Gastrocnemius medialis (tissue), 4 donors: ENCODE measurements at regions not wholly inside any gene's neighbourhood (a gene's known extent, or its start where the extent isn't known, plus 50 kb on each side); places are given as distances from the start of the nearest gene placed in this dataset.
"Not testable (repeated sequence)": the region's sequence is repeated elsewhere in the genome, so short reads cannot be mapped to it uniquely, and the experiment has no call there.

Source experiments
- POLR2A ChIP-seq, 2 donors: fragments of 450-650 bp; IDR thresholded peaks; one replicate each; pipeline ENCODE4 v1.6.1; 2017; ENCODE audit warnings: antibody characterized with exemption in 2 of 2, mild to moderate bottlenecking in 2 of 2, moderate library complexity in 2 of 2
- TF ChIP-seq, protein P1 (sequence below), 5 experiments: fragments of 450-650 bp in 3 of 5; fragments of 200-600 bp in 2 of 5; sonication (generic) in 2 of 5; IDR thresholded peaks in 4 of 5; conservative IDR thresholded peaks in 1 of 5; 1 replicate in 4 of 5; 2 replicates in 1 of 5; pipeline ENCODE4 v1.5.1; 2016 to 2019; ENCODE audit warnings: antibody characterized with exemption in 5 of 5, mild to moderate bottlenecking in 3 of 5, moderate library complexity in 3 of 5

DNA sequence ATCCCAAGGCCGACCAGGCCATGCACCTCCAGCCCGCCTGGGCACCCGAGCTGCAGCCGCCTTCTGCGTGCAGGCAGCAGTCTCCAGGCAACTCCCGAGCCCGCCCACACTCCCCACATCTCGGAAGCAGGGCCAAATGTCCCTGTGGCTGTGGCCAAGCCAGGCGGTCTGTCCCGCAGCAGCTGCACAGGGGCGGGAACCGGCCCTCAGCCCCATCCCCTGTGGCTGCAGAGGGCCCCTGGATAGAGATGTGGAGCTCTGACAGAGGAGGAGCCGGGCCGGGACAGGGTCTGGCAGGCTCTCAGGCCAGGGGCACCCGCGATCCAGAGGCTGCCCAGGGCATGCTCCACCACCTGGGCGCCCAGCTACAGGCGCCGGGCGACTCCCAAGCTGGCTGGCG is 3698.6 kb upstream of the OR11H1 start:
- TF ChIP-seq, protein P1, sequence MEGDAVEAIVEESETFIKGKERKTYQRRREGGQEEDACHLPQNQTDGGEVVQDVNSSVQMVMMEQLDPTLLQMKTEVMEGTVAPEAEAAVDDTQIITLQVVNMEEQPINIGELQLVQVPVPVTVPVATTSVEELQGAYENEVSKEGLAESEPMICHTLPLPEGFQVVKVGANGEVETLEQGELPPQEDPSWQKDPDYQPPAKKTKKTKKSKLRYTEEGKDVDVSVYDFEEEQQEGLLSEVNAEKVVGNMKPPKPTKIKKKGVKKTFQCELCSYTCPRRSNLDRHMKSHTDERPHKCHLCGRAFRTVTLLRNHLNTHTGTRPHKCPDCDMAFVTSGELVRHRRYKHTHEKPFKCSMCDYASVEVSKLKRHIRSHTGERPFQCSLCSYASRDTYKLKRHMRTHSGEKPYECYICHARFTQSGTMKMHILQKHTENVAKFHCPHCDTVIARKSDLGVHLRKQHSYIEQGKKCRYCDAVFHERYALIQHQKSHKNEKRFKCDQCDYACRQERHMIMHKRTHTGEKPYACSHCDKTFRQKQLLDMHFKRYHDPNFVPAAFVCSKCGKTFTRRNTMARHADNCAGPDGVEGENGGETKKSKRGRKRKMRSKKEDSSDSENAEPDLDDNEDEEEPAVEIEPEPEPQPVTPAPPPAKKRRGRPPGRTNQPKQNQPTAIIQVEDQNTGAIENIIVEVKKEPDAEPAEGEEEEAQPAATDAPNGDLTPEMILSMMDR (IDR thresholded peaks at IDR 0.05 in 4 of 5, conservative IDR thresholded peaks at IDR 0.05 in 1 of 5), result not testable (repeated sequence)
- TF ChIP-seq POLR2A (IDR thresholded peaks at IDR 0.05), result not testable (repeated sequence)
